ENCODE measurements at regions not wholly inside any gene's neighbourhood (a gene's known extent, or its start where the extent isn't known, plus 50 kb on each side); places are given as distances from the start of the nearest gene placed in this dataset.

GRCh38 chr20:39890697-39891096 lies 798.3 kb downstream of the MAFB start:
- TF ChIP-seq TEAD1 (CRISPR knock-in tag; IDR thresholded peaks at IDR 0.05): no peak
- TF ChIP-seq NFE2L1 (CRISPR knock-in tag; IDR thresholded peaks at IDR 0.05): no peak
- no peak for TF ChIP-seq ATF2 (CRISPR knock-in tag; IDR thresholded peaks at IDR 0.05; ENCODE audit: borderline replicate concordance, low read depth)
- no peak for TF ChIP-seq CTCF (IDR thresholded peaks at IDR 0.05)
- no peak for TF ChIP-seq USF2 (CRISPR knock-in tag; IDR thresholded peaks at IDR 0.05)
- no peak for TF ChIP-seq NR2C2 (CRISPR knock-in tag; IDR thresholded peaks at IDR 0.05)
- no peak for TF ChIP-seq TCF7 (CRISPR knock-in tag; IDR thresholded peaks at IDR 0.05; ENCODE audit: low read depth)
- no peak for TF ChIP-seq SOX15 (CRISPR knock-in tag; IDR thresholded peaks at IDR 0.05)
- TF ChIP-seq ZNF281 (CRISPR knock-in tag; IDR thresholded peaks at IDR 0.05): no peak
- no peak for TF ChIP-seq ATF1 (CRISPR knock-in tag; IDR thresholded peaks at IDR 0.05)

Data from WTC11 (cell line).